K562 (cell line): ENCODE measurements at regions not wholly inside any gene's neighbourhood (a gene's known extent, or its start where the extent isn't known, plus 50 kb on each side); places are given as distances from the start of the nearest gene placed in this dataset.
A peak's percentile ranks its signal among the peaks of the same experiment; 100 is the strongest.

Source experiments
- ATAC-seq: fragments of 200-7000 bp; cut with Tn5 transposase; 3 replicates; pipeline ENCODE4 v1.9.1; 2020; ENCODE audit warnings: moderate library complexity
- BruUV-seq: library from RNA; stranded (reverse); fragments of 400-500 nt; replicated peaks from 2 replicates; lab custom pipeline; 2021; lab: Mats Ljungman, UMichigan
- CTCF ChIA-PET: fragments of 300-600 bp; formaldehyde crosslinking; extraction: SDS; loops from one replicate; lab custom pipeline; 2021; ENCODE audit warnings: low intra/inter-chr PET ratio; lab: Yijun Ruan, JAX
- POLR2A ChIA-PET: fragments of 300-600, 350-650 bp; sonication (Branson Sonifier 250); formaldehyde crosslinking; extraction: SDS; loops from one replicate; lab custom pipeline; 2021; ENCODE audit warnings: antibody characterized with exemption, inconsistent platforms; lab: Yijun Ruan, JAX
- DNase-seq, 4 experiments: peaks; one replicate each; pipeline versions ENCODE4 v3.0.0 to v3.0.0-alpha.2; 2011 to 2018; ENCODE audit warnings: low spot score in 3 of 4, mixed read lengths in 3 of 4; ENCODE audit errors: extremely low read depth in 1 of 4
- FAIRE-seq: peaks from 2 replicates; lab custom pipeline; 2011; peaks lifted over from hg19 to GRCh38; lab: Jason Lieb, UNC
- H2AFZ ChIP-seq: 2 replicates; pipeline ENCODE4 v1.6.0; 2011; ENCODE audit warnings: low read depth, low read length, control low read depth, inconsistent platforms
- H3K27ac ChIP-seq: fragments of 200-600 bp; 3 replicates; pipeline ENCODE4 v1.8.0; 2011; ENCODE audit warnings: low read depth, mild to moderate bottlenecking, control low read depth, inconsistent platforms, low read length, moderate library complexity, mixed read lengths; ENCODE audit errors: extremely low read depth
- H3K27me3 ChIP-seq, 2 experiments: fragments of 300-600 bp in 1 of 2; 2 replicates in 1 of 2; 3 replicates in 1 of 2; pipeline versions ENCODE4 v1.6.0 to v1.8.0; 2011; ENCODE audit warnings: inconsistent platforms in 2 of 2, low read length in 2 of 2, mild to moderate bottlenecking in 1 of 2, mixed read lengths in 1 of 2, moderate library complexity in 1 of 2; ENCODE audit not compliant: control insufficient read depth in 2 of 2, insufficient read depth in 2 of 2
- H3K36me3 ChIP-seq: fragments of 300-600 bp; 3 replicates; pipeline ENCODE4 v1.8.0; 2011; ENCODE audit warnings: mild to moderate bottlenecking, low read length, inconsistent platforms; ENCODE audit not compliant: control insufficient read depth, insufficient read depth
- H3K4me1 ChIP-seq, 2 experiments: fragments of 200-600 bp in 1 of 2; replicated peaks in 1 of 2; 2 replicates in 1 of 2; 3 replicates in 1 of 2; pipeline versions ENCODE4 v1.5.1 to v1.8.0; 2011; ENCODE audit warnings: inconsistent platforms in 2 of 2, low read length in 2 of 2, mild to moderate bottlenecking in 1 of 2, mixed read lengths in 1 of 2, moderate library complexity in 1 of 2; ENCODE audit not compliant: control insufficient read depth in 2 of 2, insufficient read depth in 2 of 2
- H3K4me2 ChIP-seq: 2 replicates; pipeline ENCODE4 v1.6.1; 2011; ENCODE audit warnings: low read length, control low read depth, inconsistent platforms, mixed read lengths; ENCODE audit not compliant: insufficient read depth
- H3K4me3 ChIP-seq: fragments of 200-600 bp; sonication (generic), shearing (Covaris generic); 2 replicates; pipeline ENCODE4 v1.5.1; 2016; ENCODE audit warnings: control low read depth, inconsistent platforms
- H3K79me2 ChIP-seq: fragments of 200-600 bp; 3 replicates; pipeline ENCODE4 v1.8.0; 2011; ENCODE audit warnings: low read length, inconsistent platforms; ENCODE audit not compliant: control insufficient read depth, insufficient read depth
- H3K9ac ChIP-seq, 2 experiments: 2 replicates each; pipeline versions ENCODE4 v1.6.0 to v1.6.1; 2011; ENCODE audit warnings: low read depth in 2 of 2, low read length in 2 of 2, control low read depth in 1 of 2, inconsistent platforms in 1 of 2, mild to moderate bottlenecking in 1 of 2, mixed read lengths in 1 of 2; ENCODE audit not compliant: insufficient read depth in 1 of 2
- H3K9me1 ChIP-seq: one replicate; pipeline ENCODE4 v1.6.0; 2011; ENCODE audit warnings: inconsistent platforms, mild to moderate bottlenecking, low read length, moderate library complexity; ENCODE audit not compliant: control insufficient read depth, insufficient read depth
- H3K9me3 ChIP-seq: replicated peaks from 2 replicates; pipeline ENCODE4 v1.5.1; 2011; ENCODE audit warnings: low read depth, low read length, inconsistent platforms; ENCODE audit not compliant: control insufficient read depth, insufficient read depth
- H4K20me1 ChIP-seq: replicated peaks from 2 replicates; pipeline ENCODE4 v1.6.1; 2011; ENCODE audit warnings: low read length, inconsistent platforms, mixed read lengths; ENCODE audit not compliant: control insufficient read depth, insufficient read depth
- RFX1 ChIP-seq: fragments of 450-650 bp; IDR thresholded peaks from 2 replicates; pipeline ENCODE4 v1.6.1; 2016; ENCODE audit warnings: mild to moderate bottlenecking, moderate library complexity
- TAF15 ChIP-seq: fragments of 200-400 bp; formaldehyde crosslinking; IDR thresholded peaks from 2 replicates; pipeline ENCODE4 v1.6.1; 2017; ENCODE audit warnings: mild to moderate bottlenecking, low read depth, low read length, moderate library complexity
- ZNF239 ChIP-seq: fragments of 250-450 bp; sonication (Bioruptor Pico); IDR thresholded peaks from 2 replicates; pipeline ENCODE4 v1.4.0; 2020; ENCODE audit warnings: mild to moderate bottlenecking
- WGBS: fragments of 100-300 bp; shearing (Covaris generic); methylation state at CpG from one replicate; pipeline ENCODE4 v1.1.6; 2016; ENCODE audit warnings: low coverage, mixed read lengths; ENCODE audit not compliant: insufficient coverage; ENCODE audit errors: missing lambda C conversion rate; 5-methylcytosine and 5-hydroxymethylcytosine counted together
- in situ Hi-C: fragments of 300-500 bp; cut with MboI; formaldehyde crosslinking; loops from 4 replicates; pipeline ENCODE4 v1.15.0; 2018; ENCODE audit warnings: inconsistent platforms, mixed read lengths
- intact Hi-C: fragments of 100-400 bp; cut with micrococcal nuclease; formaldehyde crosslinking; loops from 2 replicates; pipeline ENCODE4 v1.14.2; 2022
- TF ChIP-seq, protein P1 (sequence below), 3 experiments: IDR thresholded peaks in 2 of 3; conservative IDR thresholded peaks in 1 of 3; 2 replicates each; pipeline ENCODE4 v1.5.1; 2011 to 2012; ENCODE audit warnings: low read length in 3 of 3, mild to moderate bottlenecking in 3 of 3, control low read depth in 2 of 3, improper control_type of control experiment in 1 of 3, inconsistent platforms in 1 of 3, low read depth in 1 of 3, mixed read lengths in 1 of 3, moderate library complexity in 1 of 3; ENCODE audit not compliant: insufficient read depth in 2 of 3
- TF ChIP-seq, protein P2 (sequence below), 2 experiments: fragments of 450-650 bp; formaldehyde crosslinking in 1 of 2; IDR thresholded peaks; 2 replicates each; pipeline versions ENCODE4 v1.4.0 to v1.6.1; 2014 to 2020; ENCODE audit warnings: mild to moderate bottlenecking in 2 of 2, borderline replicate concordance in 1 of 2, low read depth in 1 of 2

DNA sequence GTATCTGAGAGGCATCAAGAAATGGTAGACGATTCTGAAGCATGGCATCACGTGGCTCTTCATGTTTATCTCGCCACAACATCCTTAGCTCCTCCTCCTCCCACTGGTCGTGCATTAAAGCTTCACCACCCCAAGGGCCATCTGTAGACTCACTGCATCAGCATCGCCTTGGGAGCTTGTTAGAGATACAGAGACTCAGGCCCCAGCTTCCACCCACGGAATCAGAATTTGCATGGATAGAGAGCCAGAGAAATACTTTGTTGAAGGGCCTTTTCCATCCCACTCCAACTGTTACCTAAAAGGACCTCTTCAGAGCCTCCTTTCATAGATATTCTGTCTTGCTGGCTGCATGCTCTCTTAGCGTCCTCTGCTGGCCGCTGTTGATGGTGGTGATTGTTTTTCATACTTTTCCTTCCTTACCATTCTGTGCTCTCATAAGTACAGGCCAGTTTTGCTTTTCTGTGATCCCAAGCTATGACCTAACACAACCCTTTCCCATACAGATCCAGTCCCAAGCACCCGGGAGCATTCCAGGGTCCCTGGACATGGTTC lies 1049.4 kb upstream of the EEF2KMT start:
- Histone ChIP-seq H3K79me2 (no peaks in the 10 kb centered on the region), H3K4me3 (no peak overlapping the region), H4K20me1 (no peaks in the 10 kb centered on the region), H3K9me1 (no peaks in the 10 kb centered on the region), H3K9me3 (no peaks in the 10 kb centered on the region), H3K36me3 (no peaks in the 10 kb centered on the region), H3K27me3 (no peaks in the 10 kb centered on the region), H3K9ac (no peak overlapping the region), H3K27ac (no peak overlapping the region), H2AFZ (no peak overlapping the region), H3K4me2 (no peak overlapping the region), H3K4me1 (no peaks in the 10 kb centered on the region)
- ChIA-PET POLR2A (no interaction called here), CTCF (no interaction called here)
- no peak for TF ChIP-seq RFX1
- TF ChIP-seq, protein P1, sequence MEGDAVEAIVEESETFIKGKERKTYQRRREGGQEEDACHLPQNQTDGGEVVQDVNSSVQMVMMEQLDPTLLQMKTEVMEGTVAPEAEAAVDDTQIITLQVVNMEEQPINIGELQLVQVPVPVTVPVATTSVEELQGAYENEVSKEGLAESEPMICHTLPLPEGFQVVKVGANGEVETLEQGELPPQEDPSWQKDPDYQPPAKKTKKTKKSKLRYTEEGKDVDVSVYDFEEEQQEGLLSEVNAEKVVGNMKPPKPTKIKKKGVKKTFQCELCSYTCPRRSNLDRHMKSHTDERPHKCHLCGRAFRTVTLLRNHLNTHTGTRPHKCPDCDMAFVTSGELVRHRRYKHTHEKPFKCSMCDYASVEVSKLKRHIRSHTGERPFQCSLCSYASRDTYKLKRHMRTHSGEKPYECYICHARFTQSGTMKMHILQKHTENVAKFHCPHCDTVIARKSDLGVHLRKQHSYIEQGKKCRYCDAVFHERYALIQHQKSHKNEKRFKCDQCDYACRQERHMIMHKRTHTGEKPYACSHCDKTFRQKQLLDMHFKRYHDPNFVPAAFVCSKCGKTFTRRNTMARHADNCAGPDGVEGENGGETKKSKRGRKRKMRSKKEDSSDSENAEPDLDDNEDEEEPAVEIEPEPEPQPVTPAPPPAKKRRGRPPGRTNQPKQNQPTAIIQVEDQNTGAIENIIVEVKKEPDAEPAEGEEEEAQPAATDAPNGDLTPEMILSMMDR (IDR thresholded peaks at IDR 0.05 in 2 of 3, conservative IDR thresholded peaks at IDR 0.05 in 1 of 3; ENCODE audit: insufficient read depth in 2 of 3, low read depth in 1 of 3, low read length in 3 of 3) = peak; percentile 22 to 33 (median 26); a peak in 3 of 6 replicates
- ATAC-seq = no peak
- DNase-seq = peak in 1 of 4 experiments; percentile 3
- FAIRE-seq = no peak
- BruUV-seq = no TSS peak
- intact Hi-C loops (no loop called here), in situ Hi-C loops (no loop called here)
- whole genome bisulfite sequencing = 0% methylated on average over 9 of the region's 9 CpGs

DNA sequence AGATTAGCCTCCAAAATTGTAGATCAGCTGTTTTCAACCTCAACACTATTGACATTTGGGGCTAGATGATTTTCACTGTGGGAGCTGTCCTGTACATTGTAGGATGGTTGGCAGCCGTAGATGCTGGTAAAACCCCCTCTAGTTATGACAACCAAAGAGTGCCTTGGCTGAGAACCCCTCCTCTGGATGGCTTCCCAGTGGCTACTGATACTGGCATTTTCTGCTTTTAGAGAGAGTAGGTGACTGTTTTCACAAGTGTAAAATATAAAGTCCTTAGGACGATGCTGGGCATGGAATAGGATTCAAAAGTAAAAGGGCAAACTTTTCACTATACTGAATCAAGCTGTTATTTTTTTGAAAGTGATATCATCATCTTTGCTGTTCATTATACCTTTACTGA lies 1048.8 kb upstream of the EEF2KMT start:
- Histone ChIP-seq H3K27me3 (no peaks in the 10 kb centered on the region), H3K4me1 (no peaks in the 10 kb centered on the region), H2AFZ (no peak overlapping the region), H3K9ac (no peak overlapping the region), H3K9me1 (no peaks in the 10 kb centered on the region), H3K4me2 (no peak overlapping the region), H4K20me1 (no peaks in the 10 kb centered on the region), H3K36me3 (no peaks in the 10 kb centered on the region), H3K27ac (no peak overlapping the region), H3K4me3 (no peak overlapping the region), H3K79me2 (no peaks in the 10 kb centered on the region), H3K9me3 (no peaks in the 10 kb centered on the region)
- ATAC-seq = no peak
- BruUV-seq = no TSS peak
- in situ Hi-C loops = no loop called here
- 0% methylated on average over 2 of the region's 2 CpGs for WGBS
- CTCF ChIA-PET = no interaction called here
- intact Hi-C loops = no loop called here
- POLR2A ChIA-PET = no interaction called here
- DNase-seq = no peak
- no peak for FAIRE-seq
- TF ChIP-seq TAF15 (no peak), ZNF239 (CRISPR knock-in tag) (no peak)
- TF ChIP-seq, protein P2, sequence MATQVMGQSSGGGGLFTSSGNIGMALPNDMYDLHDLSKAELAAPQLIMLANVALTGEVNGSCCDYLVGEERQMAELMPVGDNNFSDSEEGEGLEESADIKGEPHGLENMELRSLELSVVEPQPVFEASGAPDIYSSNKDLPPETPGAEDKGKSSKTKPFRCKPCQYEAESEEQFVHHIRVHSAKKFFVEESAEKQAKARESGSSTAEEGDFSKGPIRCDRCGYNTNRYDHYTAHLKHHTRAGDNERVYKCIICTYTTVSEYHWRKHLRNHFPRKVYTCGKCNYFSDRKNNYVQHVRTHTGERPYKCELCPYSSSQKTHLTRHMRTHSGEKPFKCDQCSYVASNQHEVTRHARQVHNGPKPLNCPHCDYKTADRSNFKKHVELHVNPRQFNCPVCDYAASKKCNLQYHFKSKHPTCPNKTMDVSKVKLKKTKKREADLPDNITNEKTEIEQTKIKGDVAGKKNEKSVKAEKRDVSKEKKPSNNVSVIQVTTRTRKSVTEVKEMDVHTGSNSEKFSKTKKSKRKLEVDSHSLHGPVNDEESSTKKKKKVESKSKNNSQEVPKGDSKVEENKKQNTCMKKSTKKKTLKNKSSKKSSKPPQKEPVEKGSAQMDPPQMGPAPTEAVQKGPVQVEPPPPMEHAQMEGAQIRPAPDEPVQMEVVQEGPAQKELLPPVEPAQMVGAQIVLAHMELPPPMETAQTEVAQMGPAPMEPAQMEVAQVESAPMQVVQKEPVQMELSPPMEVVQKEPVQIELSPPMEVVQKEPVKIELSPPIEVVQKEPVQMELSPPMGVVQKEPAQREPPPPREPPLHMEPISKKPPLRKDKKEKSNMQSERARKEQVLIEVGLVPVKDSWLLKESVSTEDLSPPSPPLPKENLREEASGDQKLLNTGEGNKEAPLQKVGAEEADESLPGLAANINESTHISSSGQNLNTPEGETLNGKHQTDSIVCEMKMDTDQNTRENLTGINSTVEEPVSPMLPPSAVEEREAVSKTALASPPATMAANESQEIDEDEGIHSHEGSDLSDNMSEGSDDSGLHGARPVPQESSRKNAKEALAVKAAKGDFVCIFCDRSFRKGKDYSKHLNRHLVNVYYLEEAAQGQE (IDR thresholded peaks at IDR 0.05; ENCODE audit: borderline replicate concordance) = no peak
- TF ChIP-seq, protein P2 (CRISPR knock-in tag; IDR thresholded peaks at IDR 0.05; ENCODE audit: low read depth) = no peak
